Small intestine (tissue), 7 donors: ENCODE measurements at regions not wholly inside any gene's neighbourhood (a gene's known extent, or its start where the extent isn't known, plus 50 kb on each side); places are given as distances from the start of the nearest gene placed in this dataset.
"Not testable (repeated sequence)": the region's sequence is repeated elsewhere in the genome, so short reads cannot be mapped to it uniquely, and the experiment has no call there.

Source experiments
- DNase-seq, 2 donors: peaks; one replicate each; pipeline versions ENCODE4 v3.0.0 to v3.0.0-alpha.2; 2013
- FAIRE-seq: peaks from 2 replicates; lab custom pipeline; 2012; peaks lifted over from hg19 to GRCh38; lab: Jason Lieb, UNC
- H3K27ac ChIP-seq, 3 donors: one replicate each; pipeline ENCODE4 v1.5.1; 2013; ENCODE audit warnings: low read length in 2 of 3, mild to moderate bottlenecking in 2 of 3, control low read depth in 1 of 3, inconsistent platforms in 1 of 3, low read depth in 1 of 3, moderate library complexity in 1 of 3
- H3K27me3 ChIP-seq, 3 donors: one replicate each; pipeline ENCODE4 v1.6.1; 2013; ENCODE audit warnings: low read length in 3 of 3, inconsistent platforms in 1 of 3; ENCODE audit not compliant: control insufficient read depth in 3 of 3, insufficient read depth in 3 of 3
- H3K36me3 ChIP-seq, 3 donors: one replicate each; pipeline ENCODE4 v1.6.1; 2013; ENCODE audit warnings: low read length in 3 of 3, inconsistent platforms in 1 of 3, low read depth in 1 of 3, mild to moderate bottlenecking in 1 of 3, moderate library complexity in 1 of 3; ENCODE audit not compliant: control insufficient read depth in 3 of 3, insufficient read depth in 2 of 3
- H3K4me1 ChIP-seq, 3 donors: one replicate each; pipeline ENCODE4 v1.6.1; 2013; ENCODE audit warnings: low read length in 2 of 3, inconsistent platforms in 1 of 3, low read depth in 1 of 3, mild to moderate bottlenecking in 1 of 3, moderate library complexity in 1 of 3; ENCODE audit not compliant: control insufficient read depth in 3 of 3, insufficient read depth in 2 of 3
- H3K4me3 ChIP-seq, 3 donors: one replicate each; pipeline ENCODE4 v1.5.1; 2013; ENCODE audit warnings: low read length in 3 of 3, control low read depth in 1 of 3, inconsistent platforms in 1 of 3, low read depth in 1 of 3, mild to moderate bottlenecking in 1 of 3, moderate library complexity in 1 of 3
- H3K9me3 ChIP-seq, 2 donors: one replicate each; pipeline ENCODE4 v1.6.1; 2013; ENCODE audit warnings: low read depth in 1 of 2, low read length in 1 of 2; ENCODE audit not compliant: control insufficient read depth in 2 of 2, insufficient read depth in 1 of 2
- WGBS, 3 donors: extraction: QIAGEN DNeasy Blood & Tissue Kit; methylation state at CpG; one replicate each; pipeline ENCODE4 v1.1.7; 2013; 5-methylcytosine and 5-hydroxymethylcytosine counted together
- donor health status: healthy with polysubstance abuse.
- donor health status: control.
- donor health status: control.
- donor health status: Bipolar disorder and iron deficiency.
- donor health status: healthy.

- peaks cover 0 to 7% of the 10 kb centered on the region in 2 donors for H3K9me3 ChIP-seq
- FAIRE-seq (no peak), DNase-seq (no peak)
- H3K4me3 ChIP-seq, result no peak overlapping the region
- 77 to 91% (median 85%) methylated on average over 1 of the region's 1 CpG for WGBS, 3 donors
- no peaks in the 10 kb centered on the region for H3K36me3 ChIP-seq
- no peaks in the 10 kb centered on the region for H3K27me3 ChIP-seq
- peaks cover 0 to 35% (median 2%) of the 10 kb centered on the region in 3 donors for H3K4me1 ChIP-seq
- H3K27ac ChIP-seq, result no peak overlapping the region
These were observed 312.0 kb upstream of the RPS23 start for GRCh38 chr5:82590112-82590511.

- Histone ChIP-seq H3K4me3 (no peak overlapping the region), H3K9me3 (peaks cover 0 to 28% of the 10 kb centered on the region in 2 donors), H3K27ac (peak overlapping the region in 1 of 3 donors; percentile 83), H3K36me3 (no peaks in the 10 kb centered on the region), H3K27me3 (no peaks in the 10 kb centered on the region), H3K4me1 (peaks cover 0 to 25% (median 2%) of the 10 kb centered on the region in 3 donors)
- 12 to 50% (median 30%) methylated on average over 3 of the region's 3 CpGs for WGBS, 3 donors
- FAIRE-seq (no peak), DNase-seq (peak; percentile 46 to 60)
These were observed 308.6 kb upstream of the RPS23 start for GRCh38 chr5:82586661-82587310.

- Histone ChIP-seq H3K4me1 (peaks cover 0 to 25% (median 2%) of the 10 kb centered on the region in 3 donors), H3K27me3 (no peaks in the 10 kb centered on the region), H3K4me3 (no peak overlapping the region), H3K27ac (peak overlapping the region in 2 of 3 donors; percentile 15 to 83), H3K9me3 (peaks cover 0 to 28% of the 10 kb centered on the region in 2 donors), H3K36me3 (no peaks in the 10 kb centered on the region)
- 47 to 54% (median 47%) methylated on average over 2 of the region's 2 CpGs for WGBS, 3 donors
- FAIRE-seq (no peak), DNase-seq (no peak)
These were observed 308.0 kb upstream of the RPS23 start for GRCh38 chr5:82586181-82586580.

GRCh38 chr5:82584631-82585030 is 306.5 kb upstream of the RPS23 start:
- DNase-seq, result no peak
- H3K27me3 ChIP-seq, result no peaks in the 10 kb centered on the region
- 89 to 98% (median 96%) methylated on average over 4 of the region's 4 CpGs for WGBS, 3 donors
- peaks cover 0 to 25% (median 2%) of the 10 kb centered on the region in 3 donors for H3K4me1 ChIP-seq
- FAIRE-seq, result no peak
- no peak overlapping the region for H3K27ac ChIP-seq
- H3K36me3 ChIP-seq, result no peaks in the 10 kb centered on the region
- no peak overlapping the region for H3K4me3 ChIP-seq
- H3K9me3 ChIP-seq, result peaks cover 0 to 24% of the 10 kb centered on the region in 2 donors

- not testable (repeated sequence) for FAIRE-seq, H3K4me3 ChIP-seq, DNase-seq, H3K27ac ChIP-seq, H3K27me3 ChIP-seq, H3K36me3 ChIP-seq
- 90 to 95% (median 92%) methylated on average over 6 of the region's 6 CpGs for WGBS, 3 donors
- Histone ChIP-seq H3K9me3 (peaks cover 0 to 24% of the 10 kb centered on the region in 2 donors), H3K4me1 (peaks cover 0 to 25% (median 2%) of the 10 kb centered on the region in 3 donors)
These were observed 305.2 kb upstream of the RPS23 start for GRCh38 chr5:82583331-82583730.

DNA sequence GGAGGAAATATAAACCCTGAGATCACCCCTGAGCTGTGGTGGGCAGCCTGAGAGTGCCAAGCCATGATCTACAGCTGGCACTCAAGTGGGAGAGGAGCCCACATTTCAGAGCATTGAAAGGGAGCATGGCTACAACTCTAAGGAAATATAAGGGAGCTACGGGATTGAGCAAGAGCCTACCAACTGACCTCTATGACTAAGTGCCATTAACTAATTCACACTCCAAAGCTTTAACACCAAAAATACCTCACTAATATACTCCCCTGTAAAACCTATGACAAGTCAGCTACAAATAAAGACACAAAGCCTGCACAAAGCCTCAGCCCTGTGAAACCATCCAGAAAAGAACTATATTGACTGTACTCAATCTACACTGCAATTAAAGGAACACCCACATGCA is 286.8 kb upstream of the RPS23 start:
- Histone ChIP-seq H3K4me3 (no peak overlapping the region), H3K27ac (no peak overlapping the region), H3K36me3 (no peaks in the 10 kb centered on the region), H3K27me3 (no peaks in the 10 kb centered on the region), H3K9me3 (peaks cover 0 to 8% of the 10 kb centered on the region in 2 donors), H3K4me1 (no peaks in the 10 kb centered on the region)
- FAIRE-seq (no peak), DNase-seq (peak in 1 of 2 donors; percentile 13)
- 78 to 90% (median 90%) methylated on average over 1 of the region's 1 CpG for WGBS, 3 donors

GRCh38 chr5:82563745-82564144 is 285.6 kb upstream of the RPS23 start:
- Histone ChIP-seq H3K4me1 (no peaks in the 10 kb centered on the region), H3K4me3 (no peak overlapping the region), H3K36me3 (no peaks in the 10 kb centered on the region), H3K27me3 (no peaks in the 10 kb centered on the region), H3K27ac (no peak overlapping the region), H3K9me3 (peaks cover 0 to 8% of the 10 kb centered on the region in 2 donors)
- FAIRE-seq (no peak), DNase-seq (no peak)

- no peaks in the 10 kb centered on the region for H3K36me3 ChIP-seq
- 83 to 91% (median 88%) methylated on average over 6 of the region's 6 CpGs for WGBS, 3 donors
- H3K27ac ChIP-seq, result no peak overlapping the region
- FAIRE-seq (no peak), DNase-seq (no peak)
- H3K4me1 ChIP-seq, result no peaks in the 10 kb centered on the region
- no peaks in the 10 kb centered on the region for H3K27me3 ChIP-seq
- H3K4me3 ChIP-seq, result no peak overlapping the region
- H3K9me3 ChIP-seq, result peaks cover 0 to 13% of the 10 kb centered on the region in 2 donors
These were observed 284.6 kb upstream of the RPS23 start for GRCh38 chr5:82562696-82563240.
